ENCODE measurements at regions not wholly inside any gene's neighbourhood (a gene's known extent, or its start where the extent isn't known, plus 50 kb on each side); places are given as distances from the start of the nearest gene placed in this dataset.

- H3K4me1 ChIP-seq (ENCODE audit: insufficient read depth, low read length, severe bottlenecking): peaks cover 66% of the 10 kb centered on the region
Observed at GRCh38 chr2:45257820-45258219, 248.6 kb upstream of the SIX2 start.

GRCh38 chr2:45256867-45257641 lies 247.8 kb upstream of the SIX2 start:
- no peak overlapping the region for H2AFZ ChIP-seq (ENCODE audit: low read length)
- no peaks in the 10 kb centered on the region for H3K9me3 ChIP-seq (ENCODE audit: low read length)
- H3K4me2 ChIP-seq (ENCODE audit: low read length): no peak overlapping the region
- H3K27ac ChIP-seq (ENCODE audit: low read depth, low read length, poor library complexity, severe bottlenecking): peak overlapping the region; percentile 43
- H3K36me3 ChIP-seq (ENCODE audit: insufficient read depth, low read length): no peaks in the 10 kb centered on the region
- TF ChIP-seq, protein P1, sequence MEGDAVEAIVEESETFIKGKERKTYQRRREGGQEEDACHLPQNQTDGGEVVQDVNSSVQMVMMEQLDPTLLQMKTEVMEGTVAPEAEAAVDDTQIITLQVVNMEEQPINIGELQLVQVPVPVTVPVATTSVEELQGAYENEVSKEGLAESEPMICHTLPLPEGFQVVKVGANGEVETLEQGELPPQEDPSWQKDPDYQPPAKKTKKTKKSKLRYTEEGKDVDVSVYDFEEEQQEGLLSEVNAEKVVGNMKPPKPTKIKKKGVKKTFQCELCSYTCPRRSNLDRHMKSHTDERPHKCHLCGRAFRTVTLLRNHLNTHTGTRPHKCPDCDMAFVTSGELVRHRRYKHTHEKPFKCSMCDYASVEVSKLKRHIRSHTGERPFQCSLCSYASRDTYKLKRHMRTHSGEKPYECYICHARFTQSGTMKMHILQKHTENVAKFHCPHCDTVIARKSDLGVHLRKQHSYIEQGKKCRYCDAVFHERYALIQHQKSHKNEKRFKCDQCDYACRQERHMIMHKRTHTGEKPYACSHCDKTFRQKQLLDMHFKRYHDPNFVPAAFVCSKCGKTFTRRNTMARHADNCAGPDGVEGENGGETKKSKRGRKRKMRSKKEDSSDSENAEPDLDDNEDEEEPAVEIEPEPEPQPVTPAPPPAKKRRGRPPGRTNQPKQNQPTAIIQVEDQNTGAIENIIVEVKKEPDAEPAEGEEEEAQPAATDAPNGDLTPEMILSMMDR (IDR thresholded peaks at IDR 0.05; ENCODE audit: low read length): no peak
- no peak for TF ChIP-seq EZH2 (IDR thresholded peaks at IDR 0.05; ENCODE audit: borderline replicate concordance, low read length)
- no peak overlapping the region for H3K9ac ChIP-seq (ENCODE audit: low read length)
- H3K4me3 ChIP-seq (ENCODE audit: low read depth, low read length, poor library complexity, severe bottlenecking): no peak overlapping the region
- H4K20me1 ChIP-seq (ENCODE audit: insufficient read depth, low read length): no peaks in the 10 kb centered on the region
- H3K27me3 ChIP-seq (ENCODE audit: insufficient read depth, low read length): no peaks in the 10 kb centered on the region
- H3K9me2 ChIP-seq (ENCODE audit: low read depth, low read length): no peaks in the 10 kb centered on the region
- H3K79me2 ChIP-seq (ENCODE audit: insufficient read depth, low read length): no peaks in the 10 kb centered on the region
- H3F3A ChIP-seq (ENCODE audit: insufficient read depth, low read length): no peaks in the 10 kb centered on the region
- peaks cover 62% of the 10 kb centered on the region for H3K4me1 ChIP-seq (ENCODE audit: insufficient read depth, low read length, severe bottlenecking)

More at GRCh38 chr2:45257820-45258219, 248.6 kb upstream of the SIX2 start:
- Histone ChIP-seq H3K79me2 (ENCODE audit: insufficient read depth, low read length) (no peaks in the 10 kb centered on the region), H4K20me1 (ENCODE audit: insufficient read depth, low read length) (no peaks in the 10 kb centered on the region), H2AFZ (ENCODE audit: low read length) (no peak overlapping the region), H3K4me3 (ENCODE audit: low read depth, low read length, poor library complexity, severe bottlenecking) (no peak overlapping the region), H3K4me2 (ENCODE audit: low read length) (no peak overlapping the region), H3K9me3 (ENCODE audit: low read length) (no peaks in the 10 kb centered on the region), H3K36me3 (ENCODE audit: insufficient read depth, low read length) (no peaks in the 10 kb centered on the region), H3K9ac (ENCODE audit: low read length) (no peak overlapping the region; the same call in 1 of the 2 replicates), H3K9me2 (ENCODE audit: low read depth, low read length) (no peaks in the 10 kb centered on the region), H3F3A (ENCODE audit: insufficient read depth, low read length) (no peaks in the 10 kb centered on the region), H3K27me3 (ENCODE audit: insufficient read depth, low read length) (no peaks in the 10 kb centered on the region), H3K27ac (ENCODE audit: low read depth, low read length, poor library complexity, severe bottlenecking) (peak overlapping the region; percentile 39)
- TF ChIP-seq, protein P1 (IDR thresholded peaks at IDR 0.05; ENCODE audit: low read length): no peak
- TF ChIP-seq EZH2 (IDR thresholded peaks at IDR 0.05; ENCODE audit: borderline replicate concordance, low read length): no peak

DNA sequence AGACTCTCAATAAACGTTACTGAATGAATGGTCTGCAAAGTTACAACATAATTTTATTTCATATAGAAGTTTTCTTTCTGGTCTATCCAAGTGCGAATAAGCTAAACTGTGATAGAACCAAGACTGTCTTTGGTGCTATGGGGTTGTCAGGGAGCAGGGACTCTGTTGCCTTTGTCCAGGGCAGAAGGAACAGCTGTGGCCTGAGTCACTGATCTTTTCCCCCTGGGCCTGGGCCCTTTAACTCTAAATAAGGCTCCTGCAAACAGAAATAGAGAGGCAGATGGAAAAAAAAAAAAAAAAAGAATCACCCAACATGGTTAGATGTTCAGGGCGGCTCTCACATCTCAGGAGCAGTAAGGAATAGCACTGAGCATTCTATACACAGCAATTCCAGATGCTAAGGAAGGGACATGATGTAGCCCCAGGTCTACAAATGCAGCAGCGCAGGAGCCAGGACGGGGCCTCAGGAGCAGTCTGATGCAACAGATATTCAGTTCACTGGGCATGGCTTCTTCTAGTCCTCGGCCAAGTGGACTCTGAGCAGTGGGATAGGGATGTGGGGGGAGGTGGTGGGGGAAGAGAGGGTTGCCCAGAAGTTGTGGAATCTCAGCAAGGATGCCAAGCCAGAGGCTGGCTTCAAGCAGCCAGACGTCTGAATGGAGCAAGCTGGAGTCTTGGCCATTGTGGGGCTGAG lies 247.1 kb upstream of the SIX2 start:
- Histone ChIP-seq H3K4me1 (ENCODE audit: insufficient read depth, low read length, severe bottlenecking) (peaks cover 62% of the 10 kb centered on the region), H3K27ac (ENCODE audit: low read depth, low read length, poor library complexity, severe bottlenecking) (peak overlapping the region; percentile 43), H3K27me3 (ENCODE audit: insufficient read depth, low read length) (no peaks in the 10 kb centered on the region), H3F3A (ENCODE audit: insufficient read depth, low read length) (no peaks in the 10 kb centered on the region), H2AFZ (ENCODE audit: low read length) (no peak overlapping the region), H3K4me3 (ENCODE audit: low read depth, low read length, poor library complexity, severe bottlenecking) (no peak overlapping the region), H3K9me2 (ENCODE audit: low read depth, low read length) (no peaks in the 10 kb centered on the region), H4K20me1 (ENCODE audit: insufficient read depth, low read length) (no peaks in the 10 kb centered on the region), H3K9me3 (ENCODE audit: low read length) (no peaks in the 10 kb centered on the region), H3K79me2 (ENCODE audit: insufficient read depth, low read length) (no peaks in the 10 kb centered on the region), H3K36me3 (ENCODE audit: insufficient read depth, low read length) (no peaks in the 10 kb centered on the region), H3K4me2 (ENCODE audit: low read length) (no peak overlapping the region), H3K9ac (ENCODE audit: low read length) (no peak overlapping the region)
- TF ChIP-seq, protein P1 (IDR thresholded peaks at IDR 0.05; ENCODE audit: low read length): no peak
- TF ChIP-seq EZH2 (IDR thresholded peaks at IDR 0.05; ENCODE audit: borderline replicate concordance, low read length): no peak

Data from OCI-LY1 (cell line).